NB4 (cell line): ENCODE measurements at regions not wholly inside any gene's neighbourhood (a gene's known extent, or its start where the extent isn't known, plus 50 kb on each side); places are given as distances from the start of the nearest gene placed in this dataset.

Experiments
- DNase-seq: peaks from one replicate; pipeline ENCODE4 v3.0.0; 2010; ENCODE audit warnings: low read depth
- H3K4me3 ChIP-seq: one replicate; pipeline ENCODE4 v1.5.1; 2011; ENCODE audit warnings: mild to moderate bottlenecking, low read depth, low read length, moderate library complexity
- CTCF ChIP-seq: IDR thresholded peaks from one replicate; pipeline ENCODE4 v1.5.1; 2012; ENCODE audit warnings: low read depth, low read length
- MAX ChIP-seq: IDR thresholded peaks from 2 replicates; pipeline ENCODE4 v1.6.1; 2011; ENCODE audit warnings: low read depth, low read length
- MYC ChIP-seq: IDR thresholded peaks from 2 replicates; pipeline ENCODE4 v1.6.1; 2011; ENCODE audit warnings: low read depth, low read length
- POLR2A ChIP-seq: IDR thresholded peaks from 2 replicates; pipeline ENCODE4 v1.6.1; 2011; ENCODE audit warnings: mild to moderate bottlenecking; ENCODE audit not compliant: insufficient read length; ENCODE audit errors: extremely low read depth

- no peak overlapping the region for H3K4me3 ChIP-seq
- TF ChIP-seq MYC (no peak), MAX (no peak), POLR2A (no peak), CTCF (no peak)
- no peak for DNase-seq
Measured at GRCh38 chr3:76664816-76665215, 375.1 kb upstream of the ROBO2 start.

GRCh38 chr3:76668653-76669052 is 371.2 kb upstream of the ROBO2 start:
- TF ChIP-seq CTCF (no peak), MAX (no peak), MYC (no peak), POLR2A (no peak)
- no peak overlapping the region for H3K4me3 ChIP-seq
- no peak for DNase-seq

DNA sequence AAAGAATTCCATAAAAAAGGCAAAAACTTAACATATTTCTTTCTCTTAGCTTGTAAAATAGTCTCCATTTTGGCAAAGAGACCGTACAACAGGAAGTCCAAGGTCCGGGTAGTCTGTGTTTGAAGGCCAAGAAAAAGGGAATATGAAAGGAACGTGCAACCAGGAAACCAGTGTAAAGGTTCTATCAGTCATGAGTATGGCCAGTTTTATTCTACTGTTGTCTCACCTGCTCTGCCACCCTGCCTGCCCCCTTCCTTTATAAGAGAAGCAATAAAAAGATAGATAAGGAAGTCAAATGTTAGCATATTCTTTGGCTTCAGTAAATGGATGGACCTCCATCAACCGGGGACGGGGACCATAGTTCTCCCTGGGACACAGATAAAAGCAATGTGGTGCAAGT is 370.6 kb upstream of the ROBO2 start:
- DNase-seq: no peak
- no peak overlapping the region for H3K4me3 ChIP-seq
- TF ChIP-seq MYC (no peak), CTCF (no peak), POLR2A (no peak), MAX (no peak)

- H3K4me3 ChIP-seq: no peak overlapping the region
- no peak for DNase-seq
- TF ChIP-seq MYC (no peak), POLR2A (no peak), MAX (no peak), CTCF (no peak)
Measured at GRCh38 chr3:76673171-76673570, 366.7 kb upstream of the ROBO2 start.

DNA sequence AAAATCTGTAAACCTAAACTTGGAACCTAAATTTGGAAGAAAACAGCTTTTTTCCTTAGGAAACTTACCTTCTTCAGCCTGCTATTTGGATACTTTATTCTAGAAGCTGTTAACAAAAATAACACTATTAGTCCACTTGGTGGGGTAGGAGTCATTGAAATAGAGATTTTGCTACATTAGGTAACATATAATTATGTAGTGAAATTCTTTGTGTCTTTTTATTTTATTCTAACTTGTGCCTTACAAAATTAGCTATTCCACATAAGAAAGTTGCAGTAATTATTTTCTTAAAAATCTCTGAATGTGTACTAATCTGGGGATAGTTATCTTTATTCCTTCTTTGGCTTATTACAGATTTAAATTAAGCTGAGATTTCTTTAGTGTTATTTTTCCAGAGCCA is 360.4 kb upstream of the ROBO2 start:
- DNase-seq: no peak
- no peak overlapping the region for H3K4me3 ChIP-seq

More for the DNA sequence above, 360.4 kb upstream of the ROBO2 start:
- TF ChIP-seq MYC (no peak), POLR2A (no peak), CTCF (no peak), MAX (no peak)
